ENCODE measurements at regions not wholly inside any gene's neighbourhood (a gene's known extent, or its start where the extent isn't known, plus 50 kb on each side); places are given as distances from the start of the nearest gene placed in this dataset.

DNA sequence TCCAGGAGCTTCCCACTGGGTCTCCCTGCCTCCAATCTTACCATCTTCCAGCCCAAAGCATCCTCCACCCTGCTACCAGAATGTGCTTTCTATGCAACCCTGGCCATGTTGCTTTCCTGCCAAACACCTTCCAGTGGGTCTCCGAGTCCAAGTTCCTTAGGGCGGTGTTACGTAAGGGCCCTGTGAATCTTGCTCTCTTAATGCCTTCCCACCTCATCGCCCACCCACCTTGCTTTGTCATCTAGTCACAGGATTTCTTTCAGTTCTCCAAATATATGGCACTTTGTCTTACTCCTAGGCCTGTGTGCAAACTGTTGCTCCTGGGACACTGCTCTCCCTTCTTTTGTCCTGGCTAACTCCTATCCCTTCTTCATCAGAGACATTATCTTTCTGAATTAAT is 344.5 kb downstream of the RPS24 start:
- Histone ChIP-seq H3K36me3 (no peaks in the 10 kb centered on the region), H3K4me3 (no peak overlapping the region), H3K27ac (no peak overlapping the region), H3K9me3 (no peaks in the 10 kb centered on the region), H3K27me3 (replicated peaks; ENCODE audit: insufficient read depth) (no peaks in the 10 kb centered on the region), H3K4me1 (ENCODE audit: control insufficient read depth in 1 of 2, low read depth in 2 of 2) (no peaks in the 10 kb centered on the region)
- TF ChIP-seq, protein P1, sequence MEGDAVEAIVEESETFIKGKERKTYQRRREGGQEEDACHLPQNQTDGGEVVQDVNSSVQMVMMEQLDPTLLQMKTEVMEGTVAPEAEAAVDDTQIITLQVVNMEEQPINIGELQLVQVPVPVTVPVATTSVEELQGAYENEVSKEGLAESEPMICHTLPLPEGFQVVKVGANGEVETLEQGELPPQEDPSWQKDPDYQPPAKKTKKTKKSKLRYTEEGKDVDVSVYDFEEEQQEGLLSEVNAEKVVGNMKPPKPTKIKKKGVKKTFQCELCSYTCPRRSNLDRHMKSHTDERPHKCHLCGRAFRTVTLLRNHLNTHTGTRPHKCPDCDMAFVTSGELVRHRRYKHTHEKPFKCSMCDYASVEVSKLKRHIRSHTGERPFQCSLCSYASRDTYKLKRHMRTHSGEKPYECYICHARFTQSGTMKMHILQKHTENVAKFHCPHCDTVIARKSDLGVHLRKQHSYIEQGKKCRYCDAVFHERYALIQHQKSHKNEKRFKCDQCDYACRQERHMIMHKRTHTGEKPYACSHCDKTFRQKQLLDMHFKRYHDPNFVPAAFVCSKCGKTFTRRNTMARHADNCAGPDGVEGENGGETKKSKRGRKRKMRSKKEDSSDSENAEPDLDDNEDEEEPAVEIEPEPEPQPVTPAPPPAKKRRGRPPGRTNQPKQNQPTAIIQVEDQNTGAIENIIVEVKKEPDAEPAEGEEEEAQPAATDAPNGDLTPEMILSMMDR (IDR thresholded peaks at IDR 0.05) = no peak
- ATAC-seq (ENCODE audit: insufficient number of reproducible peaks, low FRiP score, low read depth) = no peak
- no peak for DNase-seq (ENCODE audit: low spot score)

DNA sequence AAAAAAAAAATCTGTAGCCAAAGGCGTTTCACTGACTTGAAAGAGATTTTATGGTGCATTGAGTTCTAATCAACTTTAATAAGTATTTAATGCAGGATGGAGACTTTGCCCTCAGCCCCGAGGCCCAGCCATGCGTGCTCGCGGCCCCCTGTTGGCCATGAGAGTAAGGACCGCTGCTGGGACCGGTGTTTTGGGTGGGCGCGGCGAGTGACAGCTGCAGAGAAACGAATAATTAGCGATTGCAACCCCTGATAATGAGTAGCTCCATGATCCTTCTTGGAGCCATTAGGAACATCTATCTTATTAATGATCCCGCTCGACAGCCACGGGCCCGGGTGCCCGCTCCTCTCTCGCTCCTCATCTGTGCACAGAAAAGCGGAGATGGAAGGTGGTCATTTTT is 347.4 kb downstream of the RPS24 start:
- TF ChIP-seq, protein P1 (IDR thresholded peaks at IDR 0.05) = no peak
- Histone ChIP-seq H3K27me3 (replicated peaks; ENCODE audit: insufficient read depth) (no peaks in the 10 kb centered on the region), H3K4me1 (ENCODE audit: control insufficient read depth in 1 of 2, low read depth in 2 of 2) (no peaks in the 10 kb centered on the region), H3K4me3 (no peak overlapping the region), H3K36me3 (no peaks in the 10 kb centered on the region), H3K27ac (no peak overlapping the region), H3K9me3 (no peaks in the 10 kb centered on the region)
- ATAC-seq (ENCODE audit: insufficient number of reproducible peaks, low FRiP score, low read depth) (no peak), DNase-seq (ENCODE audit: low spot score) (no peak)

DNA sequence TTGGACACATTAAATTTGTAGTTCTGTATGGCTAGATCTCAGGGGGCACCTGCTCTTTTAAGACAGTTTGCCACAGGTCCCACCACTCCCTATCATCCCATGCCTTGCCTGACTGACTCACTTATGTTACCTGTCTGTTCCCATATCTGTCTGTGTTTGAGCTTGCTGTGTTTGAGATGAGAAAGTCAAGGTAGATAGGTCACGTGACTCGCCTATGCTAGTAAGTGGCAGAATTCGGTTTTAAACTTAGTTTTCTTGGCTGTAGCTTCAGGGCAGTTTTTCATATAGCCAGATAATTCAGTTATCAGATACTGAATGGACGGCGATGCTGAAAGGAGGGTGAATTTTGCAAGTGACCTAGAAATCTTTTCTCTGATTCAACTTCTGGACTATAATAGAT is 348.4 kb downstream of the RPS24 start:
- ATAC-seq (ENCODE audit: insufficient number of reproducible peaks, low FRiP score, low read depth) = no peak
- no peak for DNase-seq (ENCODE audit: low spot score)
- no peak overlapping the region for H3K27ac ChIP-seq
- H3K4me3 ChIP-seq = no peak overlapping the region
- TF ChIP-seq, protein P1 (IDR thresholded peaks at IDR 0.05) = no peak
- no peaks in the 10 kb centered on the region for H3K4me1 ChIP-seq (ENCODE audit: control insufficient read depth in 1 of 2, low read depth in 2 of 2)
- no peaks in the 10 kb centered on the region for H3K27me3 ChIP-seq (replicated peaks; ENCODE audit: insufficient read depth)
- H3K36me3 ChIP-seq = no peaks in the 10 kb centered on the region
- H3K9me3 ChIP-seq = no peaks in the 10 kb centered on the region

DNA sequence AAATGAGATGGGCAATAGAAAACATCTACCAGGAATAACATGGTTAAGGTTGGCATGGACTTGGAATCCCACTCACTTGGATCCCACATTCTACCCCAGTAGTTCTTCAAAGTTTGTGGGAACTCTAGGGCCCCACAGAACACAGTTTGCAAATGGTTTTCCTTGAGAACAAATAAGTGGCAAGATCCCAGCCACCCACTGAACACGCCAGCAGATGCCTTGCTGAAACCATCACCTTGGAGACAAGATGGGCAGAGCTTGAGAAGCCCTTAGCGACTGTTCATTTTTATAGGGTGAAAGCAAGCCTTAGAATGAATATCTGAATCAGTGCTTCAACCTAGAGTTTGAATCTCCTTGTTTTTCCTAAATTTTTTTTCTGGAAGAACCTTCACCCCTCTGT is 349.1 kb downstream of the RPS24 start:
- H3K4me1 ChIP-seq (ENCODE audit: control insufficient read depth in 1 of 2, low read depth in 2 of 2) = no peaks in the 10 kb centered on the region
- H3K36me3 ChIP-seq = no peaks in the 10 kb centered on the region
- no peak overlapping the region for H3K4me3 ChIP-seq
- H3K27ac ChIP-seq = no peak overlapping the region
- H3K27me3 ChIP-seq (replicated peaks; ENCODE audit: insufficient read depth) = no peaks in the 10 kb centered on the region
- no peak for ATAC-seq (ENCODE audit: insufficient number of reproducible peaks, low FRiP score, low read depth)
- H3K9me3 ChIP-seq = no peaks in the 10 kb centered on the region
- TF ChIP-seq, protein P1 (IDR thresholded peaks at IDR 0.05) = no peak
- no peak for DNase-seq (ENCODE audit: low spot score)

DNA sequence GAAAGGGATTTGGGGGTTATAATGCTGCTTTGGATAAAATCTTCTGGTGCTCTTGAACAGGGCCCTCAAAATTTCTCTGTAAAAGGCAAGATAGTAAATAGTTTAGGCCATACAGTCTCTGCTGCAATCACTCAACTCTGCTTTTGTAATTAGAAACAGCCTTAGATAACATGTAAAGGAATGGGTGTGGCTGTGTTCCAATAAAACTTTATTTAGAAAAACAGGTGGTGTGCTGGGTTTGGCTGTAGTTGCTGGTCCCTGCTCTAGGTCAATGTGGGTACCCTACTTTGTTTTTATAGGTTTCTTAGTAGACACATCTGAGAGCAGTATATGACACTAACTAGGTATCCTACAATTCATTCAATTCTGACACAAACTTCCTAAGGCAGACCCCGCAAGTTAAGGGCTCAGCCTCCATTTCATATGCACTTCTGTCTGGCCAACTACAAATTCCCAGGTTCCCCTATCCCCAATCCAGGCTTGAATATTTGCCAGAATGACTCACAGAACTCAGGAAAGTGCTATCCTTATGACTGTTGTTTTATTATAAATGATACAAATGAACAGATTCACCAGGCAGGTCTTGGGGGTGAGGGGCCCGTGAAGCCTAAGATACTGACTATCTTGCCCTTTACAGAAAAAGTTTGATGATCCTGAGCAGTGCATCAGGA is 349.9 kb downstream of the RPS24 start:
- Histone ChIP-seq H3K36me3 (no peaks in the 10 kb centered on the region), H3K4me3 (no peak overlapping the region), H3K4me1 (ENCODE audit: control insufficient read depth in 1 of 2, low read depth in 2 of 2) (no peaks in the 10 kb centered on the region), H3K9me3 (no peaks in the 10 kb centered on the region), H3K27ac (no peak overlapping the region), H3K27me3 (replicated peaks; ENCODE audit: insufficient read depth) (no peaks in the 10 kb centered on the region)
- ATAC-seq (ENCODE audit: insufficient number of reproducible peaks, low FRiP score, low read depth) = no peak
- no peak for DNase-seq (ENCODE audit: low spot score)
- TF ChIP-seq, protein P1 (IDR thresholded peaks at IDR 0.05) = no peak

Measured in thoracic aorta (tissue), 2 donors.